ENCODE measurements at regions not wholly inside any gene's neighbourhood (a gene's known extent, or its start where the extent isn't known, plus 50 kb on each side); places are given as distances from the start of the nearest gene placed in this dataset.
"Not testable (repeated sequence)": the region's sequence is repeated elsewhere in the genome, so short reads cannot be mapped to it uniquely, and the experiment has no call there.

DNA sequence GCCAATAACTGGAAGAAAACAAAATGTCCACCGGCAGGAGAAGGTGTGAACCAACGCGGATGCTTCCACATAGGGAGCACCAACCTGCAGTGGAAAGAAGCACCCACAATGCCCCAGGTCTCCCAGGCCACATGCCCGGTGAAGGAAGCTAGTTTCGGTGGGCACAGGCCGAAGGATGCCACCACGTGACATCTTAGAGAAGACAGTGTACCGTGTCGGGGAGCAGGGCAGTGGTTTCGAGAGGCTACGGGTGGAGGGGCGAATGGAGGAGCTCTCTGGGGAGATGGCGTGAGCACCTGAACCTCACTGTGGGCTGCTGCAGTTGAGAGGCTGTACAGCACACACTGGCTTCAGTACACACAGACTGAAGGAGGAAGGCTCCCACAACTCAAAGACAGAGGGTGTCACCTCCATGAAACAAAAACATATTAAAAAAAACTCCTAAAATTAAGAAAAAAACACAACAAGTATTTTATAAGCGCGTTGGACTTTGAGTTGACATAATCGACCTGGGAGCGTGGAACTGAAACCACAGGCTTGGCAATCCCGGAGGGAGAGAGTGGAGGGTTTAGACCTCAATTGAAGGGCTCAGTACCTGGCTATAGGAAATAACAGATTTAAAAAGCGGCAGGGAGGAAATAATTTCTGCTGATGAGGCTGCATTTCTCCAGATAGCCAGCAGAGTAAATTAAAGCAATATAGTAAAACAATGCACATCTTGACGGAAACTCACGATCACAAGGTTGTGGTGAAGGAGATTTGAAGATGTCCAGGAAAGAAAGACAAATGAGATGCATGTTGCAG is 160.1 kb downstream of the RTP5 start:
- no peak for DNase-seq (ENCODE audit: low read depth)

DNA sequence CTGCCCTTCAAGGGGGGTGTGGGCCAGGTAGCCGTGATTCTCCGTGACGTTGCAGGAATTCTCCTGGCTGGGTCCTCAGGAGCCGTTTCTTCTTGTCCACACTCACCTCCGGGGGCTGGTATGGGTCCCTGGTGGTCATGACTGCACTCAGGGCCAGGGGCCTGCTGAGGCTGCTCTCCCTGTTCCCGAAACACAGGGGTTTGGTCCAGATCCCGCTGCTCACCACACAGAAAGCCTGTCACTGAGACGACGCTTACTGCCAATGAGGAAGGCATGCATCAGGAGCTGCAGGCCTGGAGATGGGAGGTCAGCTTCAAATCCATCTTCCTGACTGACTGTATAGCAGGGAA is 160.7 kb downstream of the RTP5 start:
- no peak for DNase-seq (ENCODE audit: low read depth)

DNA sequence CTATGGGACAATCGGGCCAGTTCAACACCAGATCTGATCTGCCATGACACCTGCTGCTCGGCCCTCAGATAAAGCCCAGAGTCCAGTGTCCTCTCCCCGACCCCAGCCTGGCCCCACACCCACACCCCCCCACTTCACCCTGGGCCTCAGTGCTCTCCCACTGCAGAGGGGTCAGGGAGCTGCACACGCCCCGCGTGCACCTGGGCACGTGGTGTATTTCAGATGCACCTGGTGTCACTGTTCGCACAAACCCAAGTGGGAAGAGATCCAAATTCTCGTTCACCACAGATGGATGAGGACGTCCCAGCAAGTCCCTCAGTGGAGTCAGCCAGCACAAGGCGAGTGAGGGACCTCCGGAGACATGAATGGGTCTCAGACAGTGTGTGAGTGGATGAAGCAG is 161.3 kb downstream of the RTP5 start:
- DNase-seq (ENCODE audit: low read depth), result no peak

DNA sequence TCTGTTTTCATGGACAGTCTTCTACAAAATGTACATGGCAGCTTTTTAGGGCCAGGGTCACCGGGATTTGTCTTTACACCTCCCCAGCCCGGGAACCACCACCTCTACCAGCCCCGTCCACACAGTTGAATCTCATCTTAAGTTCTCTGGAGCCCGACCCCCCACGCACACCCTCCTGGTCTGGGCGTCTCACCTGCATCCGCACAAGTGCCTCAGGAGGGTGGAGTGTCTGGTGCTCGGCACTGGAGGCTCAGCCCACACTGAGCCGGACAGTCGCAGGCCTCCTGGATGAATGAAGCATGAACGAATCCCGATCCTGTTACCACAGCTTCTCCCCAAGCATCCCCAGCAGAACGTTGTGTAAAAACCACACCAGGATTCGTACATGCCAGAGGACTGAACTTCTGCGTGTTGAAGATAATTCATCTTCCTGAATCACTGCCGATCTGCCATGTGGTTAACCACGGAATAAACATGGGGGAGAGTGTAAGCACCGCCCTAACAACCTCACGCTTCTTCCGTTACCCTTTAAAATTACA is 162.0 kb downstream of the RTP5 start:
- DNase-seq (ENCODE audit: low read depth), result peak; percentile 7

DNA sequence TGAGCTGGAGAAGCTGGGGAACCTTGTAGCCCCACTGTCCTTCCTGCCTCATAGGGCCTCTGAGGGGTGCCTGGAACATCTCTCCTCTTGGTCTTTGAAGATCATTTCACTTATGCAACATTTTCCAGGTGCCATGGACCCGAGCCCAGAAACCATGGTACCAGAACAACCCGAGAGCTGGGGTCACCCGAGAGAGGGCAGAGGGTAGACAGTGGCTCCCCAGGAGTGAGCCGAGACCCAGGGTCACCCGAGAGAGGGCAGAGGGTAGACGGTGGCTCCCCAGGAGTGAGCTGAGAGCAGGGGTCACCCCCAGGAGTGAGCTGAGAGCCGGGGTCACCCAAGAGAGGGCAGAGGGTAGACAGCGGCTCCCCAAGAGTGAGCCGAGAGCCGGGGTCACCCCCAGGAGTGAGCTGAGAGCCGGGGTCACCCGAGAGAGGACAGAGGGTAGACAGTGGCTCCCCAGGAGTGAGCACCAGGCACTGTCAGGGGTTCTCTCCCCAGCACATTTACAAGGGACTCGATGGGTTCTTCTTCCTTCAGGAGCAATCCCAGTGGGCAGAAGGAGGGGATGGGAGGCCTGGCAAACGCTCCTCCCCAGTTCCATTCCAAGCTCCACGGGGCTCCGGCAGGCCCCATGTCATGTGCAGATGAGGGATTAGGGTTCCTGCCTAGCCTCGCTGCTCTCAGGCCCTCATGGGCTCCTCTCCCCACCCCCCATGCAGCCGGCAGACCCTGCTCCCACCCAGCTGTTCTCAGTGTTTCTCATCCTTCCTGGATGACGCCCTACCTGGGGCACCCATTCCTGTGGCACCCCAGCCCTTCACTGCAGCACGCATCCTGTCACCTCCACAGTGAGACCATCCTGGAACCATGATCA is 163.5 kb downstream of the RTP5 start:
- no peak for DNase-seq (ENCODE audit: low read depth)

DNA sequence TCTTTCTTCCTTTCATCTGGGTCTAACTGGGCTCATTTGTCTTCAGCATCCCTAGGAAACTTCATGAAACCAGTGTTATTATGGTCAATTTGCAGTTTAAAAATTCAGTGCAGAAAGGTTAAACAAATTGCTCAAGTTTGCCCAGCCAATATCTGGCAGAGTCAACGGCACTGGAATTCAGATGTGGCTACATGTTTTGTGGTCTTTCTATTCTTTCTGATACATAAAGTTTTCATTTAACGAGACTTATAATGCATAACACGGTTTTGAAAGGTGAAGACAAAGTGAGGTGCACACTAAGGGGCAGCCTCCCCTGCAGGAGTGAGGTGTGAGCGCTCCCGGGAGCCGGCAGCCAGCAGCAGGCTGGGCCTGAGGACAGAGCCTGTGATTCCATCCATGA is 164.6 kb downstream of the RTP5 start:
- no peak for DNase-seq (ENCODE audit: low read depth)

DNA sequence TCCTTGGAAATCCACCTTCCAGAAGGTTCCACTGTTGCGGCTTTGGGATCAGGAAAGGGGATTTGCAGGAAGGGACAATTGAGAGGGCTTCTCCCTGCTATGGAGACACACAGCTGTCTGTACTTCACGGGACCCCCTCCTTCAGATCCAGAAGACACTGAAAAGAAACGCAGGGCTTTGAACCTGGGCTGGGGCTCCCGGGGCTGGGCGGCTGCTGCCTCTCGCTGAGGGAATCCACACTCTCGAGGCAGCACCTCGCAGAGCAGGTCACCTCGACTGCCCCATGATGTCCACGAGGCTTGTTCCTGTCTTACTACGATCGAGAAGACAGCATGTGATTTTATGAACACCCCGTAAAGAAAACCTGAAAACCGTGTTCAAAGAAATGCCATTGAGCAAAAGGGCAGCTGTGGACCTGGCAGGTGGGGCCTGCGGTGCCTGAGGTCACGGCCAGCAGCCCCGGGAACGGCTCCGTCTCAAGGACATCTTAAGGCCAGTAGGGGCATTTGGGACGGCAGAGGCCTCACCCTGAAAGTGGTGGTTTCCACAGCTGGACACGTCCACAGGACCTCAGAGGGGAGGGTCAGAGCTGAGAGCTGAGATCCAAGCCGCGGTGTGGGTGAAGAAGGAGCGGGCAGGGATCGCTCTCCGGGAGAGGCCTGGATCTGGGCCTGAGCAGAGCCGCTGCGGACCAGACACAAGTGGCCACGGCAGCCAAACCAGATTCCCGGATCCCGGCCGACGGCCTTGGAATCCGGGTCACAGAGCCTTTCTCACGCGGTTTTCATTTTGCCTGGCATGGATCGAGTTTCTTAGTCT is 165.7 kb downstream of the RTP5 start:
- DNase-seq (ENCODE audit: low read depth), result no peak

DNA sequence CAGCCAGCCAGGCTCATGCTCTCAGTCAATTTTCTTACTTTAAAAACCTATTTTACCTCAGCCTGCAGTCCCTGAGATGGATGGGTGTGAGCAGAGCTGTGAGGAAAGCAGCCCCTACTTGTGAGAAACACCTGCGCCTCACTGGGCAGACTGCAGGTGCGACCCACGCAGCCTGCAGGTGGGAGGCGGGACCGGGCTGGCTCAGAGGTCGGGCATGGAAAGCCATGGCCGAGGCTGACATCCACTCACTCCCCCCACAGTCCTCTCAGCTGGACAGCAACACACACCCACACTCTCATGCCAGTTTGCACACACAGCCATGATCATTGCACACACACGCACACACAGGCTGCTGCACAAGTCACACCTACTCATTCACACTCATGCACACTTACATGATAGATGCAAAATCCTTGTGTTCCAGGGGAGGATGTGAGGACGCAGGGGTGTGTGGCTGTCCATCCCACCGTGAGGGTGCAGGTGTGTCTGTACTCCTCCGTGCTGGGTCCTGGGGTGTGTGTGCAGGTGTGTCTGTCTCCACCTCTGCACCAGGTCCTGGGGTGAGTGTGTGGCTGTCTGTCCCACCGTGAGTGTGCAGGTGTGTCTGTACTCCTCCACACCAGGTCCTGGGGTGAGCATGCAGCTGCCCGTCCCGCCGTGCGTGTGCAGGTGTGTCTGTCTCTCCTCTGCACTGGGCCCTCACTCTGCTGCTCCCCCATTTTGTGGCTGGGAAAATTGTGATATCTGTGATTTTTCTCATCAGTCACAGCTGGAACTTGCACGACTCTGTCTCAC is 166.5 kb downstream of the RTP5 start:
- DNase-seq (ENCODE audit: low read depth), result no peak

DNA sequence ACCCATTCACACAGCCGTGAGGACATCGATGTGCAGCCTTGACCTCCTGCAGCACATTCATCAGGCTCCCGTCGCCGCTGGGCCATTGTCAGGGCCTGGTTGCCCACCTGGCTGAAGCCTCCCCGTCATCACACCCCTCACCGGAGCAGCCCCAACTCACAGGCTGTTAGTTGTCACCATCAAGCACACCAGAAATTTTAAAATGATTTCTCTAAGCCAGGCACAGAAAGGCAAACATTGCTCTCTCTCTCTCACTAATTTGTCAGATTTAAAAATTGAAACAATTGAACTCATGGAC is 167.1 kb downstream of the RTP5 start:
- no peak for DNase-seq (ENCODE audit: low read depth)

DNA sequence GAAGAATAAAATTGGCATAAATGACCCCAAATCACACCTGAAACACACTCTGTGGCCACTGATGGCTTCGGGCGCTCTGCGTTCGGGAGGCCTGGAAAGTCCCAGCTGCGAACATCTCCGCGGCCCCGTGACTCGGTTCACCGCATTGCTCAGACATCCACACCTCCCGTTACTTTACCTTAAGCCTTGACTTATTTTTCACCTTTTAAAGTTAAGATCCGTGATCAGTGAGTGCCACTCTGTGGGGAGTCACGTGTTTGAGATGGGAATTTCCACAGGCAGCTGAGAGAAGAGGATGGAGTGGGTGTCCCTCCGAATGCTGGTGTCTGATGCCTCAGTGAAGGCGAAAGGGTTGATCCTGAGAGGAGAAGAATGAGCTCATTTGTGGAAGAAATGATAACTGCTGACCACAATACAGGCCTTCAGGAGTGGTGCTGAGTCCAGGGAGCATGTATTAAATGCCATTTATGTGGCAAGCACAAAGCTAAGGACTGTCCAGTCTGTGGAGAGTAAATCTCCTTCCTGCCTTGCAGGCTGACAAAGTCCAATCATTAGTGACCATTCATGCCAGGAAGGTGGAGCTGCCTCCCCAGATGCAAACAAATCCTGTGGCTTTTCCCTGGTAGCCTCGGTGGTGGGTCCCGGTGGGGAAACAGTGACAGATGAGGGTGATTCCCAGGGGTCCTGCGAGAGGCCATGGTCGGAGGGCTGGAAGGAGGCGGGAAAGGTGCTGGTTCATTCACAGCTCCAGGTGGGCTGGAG is 168.8 kb downstream of the RTP5 start:
- no peak for DNase-seq (ENCODE audit: low read depth)

DNA sequence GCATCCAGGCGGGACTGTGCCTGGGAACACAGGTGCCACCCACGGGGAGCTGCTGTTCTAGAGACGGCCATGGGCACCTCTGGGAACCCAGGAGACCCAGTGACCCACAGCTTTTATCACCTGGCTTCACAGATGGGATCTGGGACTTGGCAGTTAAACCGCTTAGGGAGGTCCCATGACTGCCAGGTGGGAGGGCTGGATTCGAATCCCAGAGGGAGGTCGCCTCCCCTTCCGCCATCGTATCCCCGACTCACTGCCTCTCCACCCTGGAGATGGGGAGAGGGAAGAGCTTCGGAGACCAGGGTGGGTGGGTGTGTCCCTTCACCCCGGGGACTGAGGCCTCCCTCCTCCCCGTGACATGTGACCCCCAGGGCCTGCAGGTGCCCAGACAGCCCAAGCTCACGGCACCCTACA is 169.4 kb downstream of the RTP5 start:
- no peak for DNase-seq (ENCODE audit: low read depth)

DNA sequence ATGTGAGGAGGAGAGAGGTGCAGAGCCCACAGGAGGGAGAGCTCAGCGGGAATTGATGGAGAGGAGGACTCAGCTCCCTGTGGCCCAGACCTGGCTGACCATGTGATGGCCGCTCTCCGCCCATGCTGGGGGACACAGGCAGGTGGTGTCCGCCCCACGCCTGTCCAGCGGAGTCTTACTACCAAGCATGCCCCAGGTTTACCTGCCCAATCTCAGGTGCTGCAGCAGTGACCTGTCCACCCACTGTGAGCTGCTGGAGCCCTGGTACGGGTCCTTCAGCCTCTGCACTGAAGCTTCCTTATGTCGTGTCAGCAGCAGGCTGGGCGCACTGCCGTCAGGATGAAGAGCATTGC is 170.8 kb downstream of the RTP5 start:
- DNase-seq (ENCODE audit: low read depth), result no peak

DNA sequence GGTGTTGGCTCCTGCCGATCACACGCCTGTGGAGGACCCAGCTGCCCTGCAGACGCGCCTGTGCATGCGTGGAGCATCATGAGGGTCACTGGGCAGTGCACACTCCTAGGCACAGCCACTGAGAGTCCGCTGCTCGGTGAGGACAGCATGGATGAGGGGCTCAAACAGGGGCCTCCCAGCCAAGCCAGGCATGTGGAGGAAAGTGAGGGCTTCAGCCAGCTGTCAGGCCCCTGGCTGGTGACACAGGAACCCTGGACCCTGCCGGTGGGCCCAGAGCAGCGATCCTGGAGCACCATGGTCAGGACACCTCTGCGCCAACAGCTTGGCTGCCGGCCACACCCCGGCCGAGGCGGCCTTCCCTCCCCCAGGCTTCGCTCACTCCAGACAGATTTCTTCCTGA is 171.2 kb downstream of the RTP5 start:
- DNase-seq (ENCODE audit: low read depth), result no peak

DNA sequence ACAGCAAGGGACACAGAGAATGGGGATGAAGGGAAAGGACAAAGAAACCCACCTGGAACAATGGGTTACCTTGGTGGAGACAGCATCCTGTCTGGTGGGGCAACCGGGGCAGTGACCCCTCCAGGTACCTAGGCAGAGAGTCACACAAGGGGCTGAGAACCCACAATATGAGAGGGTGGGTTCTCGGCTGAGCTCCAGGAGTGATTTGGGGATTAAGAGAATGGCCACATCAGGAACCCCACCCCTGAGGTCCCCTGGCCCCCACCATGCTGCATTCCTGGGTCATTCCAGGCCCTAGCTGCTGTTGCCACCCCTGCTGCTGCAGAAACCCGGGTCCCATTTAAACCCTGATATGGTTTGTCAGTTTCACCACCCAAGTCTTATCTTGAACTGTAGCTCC is 172.3 kb downstream of the RTP5 start:
- DNase-seq (ENCODE audit: low read depth), result no peak

DNA sequence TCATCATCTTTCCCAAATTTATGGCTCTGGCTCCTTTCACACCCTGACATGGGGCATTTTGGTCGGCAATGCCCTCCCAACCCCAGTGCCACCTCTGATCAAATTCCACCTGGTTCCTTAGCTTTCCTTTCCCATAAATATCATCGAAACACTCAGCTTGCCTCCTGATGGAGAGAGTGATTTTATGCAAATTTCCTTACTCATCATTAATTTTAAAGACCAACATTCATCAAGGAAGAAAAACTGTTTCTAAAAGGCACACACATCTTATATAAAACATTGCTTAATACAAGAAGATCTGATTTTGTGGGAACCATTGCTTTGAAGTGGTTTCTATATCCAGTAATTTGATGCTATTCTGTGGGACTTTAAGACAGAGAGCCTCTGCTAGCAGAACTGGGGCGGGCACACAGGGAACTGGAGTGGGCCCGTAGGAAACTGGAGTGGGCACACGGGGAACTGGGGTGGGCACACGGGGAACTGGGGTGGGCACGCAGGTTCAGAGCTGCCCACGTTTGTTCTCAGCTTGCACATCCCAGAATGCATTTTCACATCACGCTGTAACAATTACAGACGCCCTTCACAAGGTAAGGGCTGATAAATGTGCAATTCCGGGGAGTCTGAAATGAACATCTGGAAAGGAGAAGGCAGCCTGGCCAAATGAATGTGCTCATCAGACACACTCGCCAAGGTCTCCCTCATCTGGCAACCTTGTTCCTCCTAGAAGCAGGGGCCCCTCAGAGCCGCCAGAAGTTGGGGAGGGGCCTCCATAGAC is 174.2 kb downstream of the RTP5 start:
- DNase-seq (ENCODE audit: low read depth), result no peak

DNA sequence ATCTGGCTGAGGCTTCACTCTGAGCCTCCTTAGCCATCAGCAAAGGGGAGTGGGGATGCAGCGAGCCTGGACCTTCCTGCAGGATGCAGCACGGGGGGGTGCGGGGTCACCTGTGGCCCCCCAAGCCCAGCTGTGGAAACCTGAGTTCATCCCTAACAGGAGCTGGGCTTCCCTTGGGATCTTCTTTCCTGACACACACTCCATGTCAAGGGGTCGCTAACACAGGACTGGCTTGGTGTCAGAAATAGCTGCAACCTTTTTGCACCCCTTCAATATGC is 174.7 kb downstream of the RTP5 start:
- DNase-seq (ENCODE audit: low read depth), result no peak

DNA sequence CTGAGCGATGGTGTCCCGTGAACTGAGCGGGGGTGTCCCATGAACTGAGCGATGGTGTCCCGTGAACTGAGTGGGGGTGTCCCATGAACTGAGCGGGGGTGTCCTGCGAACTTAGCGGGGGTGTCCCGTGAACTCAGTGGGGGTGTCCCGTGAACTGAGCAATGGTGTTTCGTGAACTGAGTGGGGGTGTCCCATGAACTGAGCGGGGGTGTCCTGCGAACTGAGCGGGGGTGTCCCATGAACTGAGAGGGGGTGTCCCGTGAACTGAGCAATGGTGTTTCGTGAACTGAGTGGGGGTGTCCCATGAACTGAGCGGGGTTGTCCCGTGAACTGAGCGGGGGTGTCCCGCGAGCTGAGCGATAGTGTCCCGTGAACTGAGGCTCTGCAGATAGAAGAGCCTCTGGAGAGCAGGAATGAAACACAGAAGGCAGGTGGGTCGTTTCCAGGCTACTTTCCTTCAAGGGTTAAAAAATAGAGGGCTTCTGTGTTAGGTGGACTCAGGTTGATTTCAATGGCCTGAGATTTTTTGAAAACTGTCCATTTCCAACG is 176.1 kb downstream of the RTP5 start:
- not testable (repeated sequence) for DNase-seq (ENCODE audit: low read depth)

DNA sequence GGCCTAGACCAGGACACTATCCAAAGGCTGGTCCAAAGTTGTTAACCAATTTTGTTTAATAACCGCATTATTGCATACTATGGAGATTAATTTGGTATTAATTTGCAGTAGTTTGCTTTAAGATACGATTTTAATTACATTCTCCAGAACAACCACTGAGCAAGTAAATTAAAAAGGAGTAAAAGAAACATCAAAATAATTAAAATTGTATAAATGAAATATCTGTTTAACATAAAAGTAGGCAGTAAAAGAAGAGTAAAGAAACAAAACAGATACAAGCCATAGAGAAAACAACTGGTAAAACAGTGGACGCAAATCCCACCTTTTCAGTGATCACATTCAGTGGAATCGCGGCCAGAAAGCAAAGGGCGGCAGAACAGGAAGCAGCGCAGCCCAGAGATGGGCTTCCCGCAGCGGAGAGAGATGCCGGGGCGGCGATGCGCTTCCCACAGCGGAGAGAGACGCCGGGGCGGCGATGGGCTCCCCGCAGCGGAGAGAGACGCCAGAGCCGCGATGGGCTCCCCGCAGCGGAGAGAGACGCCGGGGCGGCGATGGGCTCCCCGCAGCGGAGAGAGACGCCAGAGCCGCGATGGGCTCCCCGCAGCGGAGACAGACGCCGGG is 176.8 kb downstream of the RTP5 start:
- DNase-seq (ENCODE audit: low read depth), result no peak

DNA sequence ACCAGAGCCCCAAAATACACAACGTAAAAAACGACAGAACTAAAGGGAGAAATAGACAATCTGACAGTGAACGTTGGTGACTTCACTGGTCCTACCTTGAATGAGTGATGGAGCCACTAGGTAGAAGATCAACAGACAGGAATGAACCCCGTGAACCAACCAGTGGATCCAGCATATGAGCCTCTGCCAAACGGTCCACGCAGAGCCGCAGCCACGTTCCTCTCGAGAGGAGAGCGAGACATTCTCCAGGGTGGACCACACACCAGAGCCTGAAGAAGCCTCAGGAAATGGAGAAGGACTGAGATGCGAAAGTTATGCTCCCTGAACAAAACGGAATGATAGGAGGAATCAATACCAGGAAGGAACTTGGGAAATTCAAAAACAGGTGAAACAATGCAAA is 178.4 kb downstream of the RTP5 start:
- DNase-seq (ENCODE audit: low read depth), result no peak

DNA sequence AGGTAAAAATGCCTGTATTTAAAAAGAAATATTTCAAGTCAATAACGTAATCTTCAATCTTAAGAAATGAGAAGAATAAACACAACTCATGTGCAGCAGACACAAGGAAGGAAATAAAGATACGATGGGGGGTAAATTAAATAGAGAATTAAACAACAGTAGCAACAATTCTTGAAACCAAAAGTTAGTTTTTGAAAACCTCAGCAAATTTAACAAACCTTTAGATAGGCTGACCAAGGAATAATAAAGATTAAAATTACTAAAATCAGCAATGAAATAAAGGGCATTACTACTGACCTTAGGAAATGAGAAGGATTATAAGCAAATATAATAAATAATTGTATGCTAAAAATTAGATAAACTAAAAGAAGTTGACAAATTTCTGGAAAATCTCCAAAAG is 178.9 kb downstream of the RTP5 start:
- no peak for DNase-seq (ENCODE audit: low read depth)
